K562 (cell line): ENCODE measurements at regions not wholly inside any gene's neighbourhood (a gene's known extent, or its start where the extent isn't known, plus 50 kb on each side); places are given as distances from the start of the nearest gene placed in this dataset.

ENCODE experiments used
- ATAC-seq: fragments of 200-7000 bp; cut with Tn5 transposase; 3 replicates; pipeline ENCODE4 v1.9.1; 2020; ENCODE audit warnings: moderate library complexity
- BruUV-seq: library from RNA; stranded (reverse); fragments of 400-500 nt; replicated peaks from 2 replicates; lab custom pipeline; 2021; lab: Mats Ljungman, UMichigan
- CTCF ChIA-PET: fragments of 300-600 bp; formaldehyde crosslinking; extraction: SDS; loops from one replicate; lab custom pipeline; 2021; ENCODE audit warnings: low intra/inter-chr PET ratio; lab: Yijun Ruan, JAX
- POLR2A ChIA-PET: fragments of 300-600, 350-650 bp; sonication (Branson Sonifier 250); formaldehyde crosslinking; extraction: SDS; loops from one replicate; lab custom pipeline; 2021; ENCODE audit warnings: antibody characterized with exemption, inconsistent platforms; lab: Yijun Ruan, JAX
- DNase-seq, 4 experiments: peaks; one replicate each; pipeline versions ENCODE4 v3.0.0 to v3.0.0-alpha.2; 2011 to 2018; ENCODE audit warnings: low spot score in 3 of 4, mixed read lengths in 3 of 4; ENCODE audit errors: extremely low read depth in 1 of 4
- FAIRE-seq: peaks from 2 replicates; lab custom pipeline; 2011; peaks lifted over from hg19 to GRCh38; lab: Jason Lieb, UNC
- H2AFZ ChIP-seq: 2 replicates; pipeline ENCODE4 v1.6.0; 2011; ENCODE audit warnings: low read depth, low read length, control low read depth, inconsistent platforms
- H3K27ac ChIP-seq: fragments of 200-600 bp; 3 replicates; pipeline ENCODE4 v1.8.0; 2011; ENCODE audit warnings: low read depth, mild to moderate bottlenecking, control low read depth, inconsistent platforms, low read length, moderate library complexity, mixed read lengths; ENCODE audit errors: extremely low read depth
- H3K27me3 ChIP-seq, 2 experiments: fragments of 300-600 bp in 1 of 2; 2 replicates in 1 of 2; 3 replicates in 1 of 2; pipeline versions ENCODE4 v1.6.0 to v1.8.0; 2011; ENCODE audit warnings: inconsistent platforms in 2 of 2, low read length in 2 of 2, mild to moderate bottlenecking in 1 of 2, mixed read lengths in 1 of 2, moderate library complexity in 1 of 2; ENCODE audit not compliant: control insufficient read depth in 2 of 2, insufficient read depth in 2 of 2
- H3K36me3 ChIP-seq: fragments of 300-600 bp; 3 replicates; pipeline ENCODE4 v1.8.0; 2011; ENCODE audit warnings: mild to moderate bottlenecking, low read length, inconsistent platforms; ENCODE audit not compliant: control insufficient read depth, insufficient read depth
- H3K4me1 ChIP-seq, 2 experiments: fragments of 200-600 bp in 1 of 2; replicated peaks in 1 of 2; 2 replicates in 1 of 2; 3 replicates in 1 of 2; pipeline versions ENCODE4 v1.5.1 to v1.8.0; 2011; ENCODE audit warnings: inconsistent platforms in 2 of 2, low read length in 2 of 2, mild to moderate bottlenecking in 1 of 2, mixed read lengths in 1 of 2, moderate library complexity in 1 of 2; ENCODE audit not compliant: control insufficient read depth in 2 of 2, insufficient read depth in 2 of 2
- H3K4me2 ChIP-seq: 2 replicates; pipeline ENCODE4 v1.6.1; 2011; ENCODE audit warnings: low read length, control low read depth, inconsistent platforms, mixed read lengths; ENCODE audit not compliant: insufficient read depth
- H3K4me3 ChIP-seq: fragments of 200-600 bp; sonication (generic), shearing (Covaris generic); 2 replicates; pipeline ENCODE4 v1.5.1; 2016; ENCODE audit warnings: control low read depth, inconsistent platforms
- H3K79me2 ChIP-seq: fragments of 200-600 bp; 3 replicates; pipeline ENCODE4 v1.8.0; 2011; ENCODE audit warnings: low read length, inconsistent platforms; ENCODE audit not compliant: control insufficient read depth, insufficient read depth
- H3K9ac ChIP-seq, 2 experiments: 2 replicates each; pipeline versions ENCODE4 v1.6.0 to v1.6.1; 2011; ENCODE audit warnings: low read depth in 2 of 2, low read length in 2 of 2, control low read depth in 1 of 2, inconsistent platforms in 1 of 2, mild to moderate bottlenecking in 1 of 2, mixed read lengths in 1 of 2; ENCODE audit not compliant: insufficient read depth in 1 of 2
- H3K9me1 ChIP-seq: one replicate; pipeline ENCODE4 v1.6.0; 2011; ENCODE audit warnings: inconsistent platforms, mild to moderate bottlenecking, low read length, moderate library complexity; ENCODE audit not compliant: control insufficient read depth, insufficient read depth
- H3K9me3 ChIP-seq: replicated peaks from 2 replicates; pipeline ENCODE4 v1.5.1; 2011; ENCODE audit warnings: low read depth, low read length, inconsistent platforms; ENCODE audit not compliant: control insufficient read depth, insufficient read depth
- H4K20me1 ChIP-seq: replicated peaks from 2 replicates; pipeline ENCODE4 v1.6.1; 2011; ENCODE audit warnings: low read length, inconsistent platforms, mixed read lengths; ENCODE audit not compliant: control insufficient read depth, insufficient read depth
- CXXC5 ChIP-seq: fragments of 250-450 bp; sonication (Bioruptor Pico); IDR thresholded peaks from 2 replicates; pipeline ENCODE4 v1.8.0; 2022; ENCODE audit warnings: inconsistent platforms, mild to moderate bottlenecking, moderate library complexity
- MLX ChIP-seq, 2 experiments: fragments of 450-650 bp in 1 of 2; sonication (generic) in 1 of 2; formaldehyde crosslinking; conservative IDR thresholded peaks; 2 replicates each; pipeline versions ENCODE4 v1.4.0 to v1.8.1; 2020 to 2022; ENCODE audit warnings: mild to moderate bottlenecking in 1 of 2, missing genetic modification reagents in 1 of 2
- NFIC ChIP-seq: fragments of 450-650 bp; IDR thresholded peaks from 2 replicates; pipeline ENCODE4 v1.6.1; 2017; ENCODE audit warnings: mild to moderate bottlenecking, inconsistent platforms
- NFIX ChIP-seq: fragments of 250-450 bp; sonication (Bioruptor Pico); IDR thresholded peaks from 2 replicates; pipeline ENCODE4 v1.4.0; 2020; ENCODE audit warnings: low read depth, mild to moderate bottlenecking, moderate library complexity
- TAF15 ChIP-seq: fragments of 200-400 bp; formaldehyde crosslinking; IDR thresholded peaks from 2 replicates; pipeline ENCODE4 v1.6.1; 2017; ENCODE audit warnings: mild to moderate bottlenecking, low read depth, low read length, moderate library complexity
- WGBS: fragments of 100-300 bp; shearing (Covaris generic); methylation state at CpG from one replicate; pipeline ENCODE4 v1.1.6; 2016; ENCODE audit warnings: low coverage, mixed read lengths; ENCODE audit not compliant: insufficient coverage; ENCODE audit errors: missing lambda C conversion rate; 5-methylcytosine and 5-hydroxymethylcytosine counted together
- in situ Hi-C: fragments of 300-500 bp; cut with MboI; formaldehyde crosslinking; loops from 4 replicates; pipeline ENCODE4 v1.15.0; 2018; ENCODE audit warnings: inconsistent platforms, mixed read lengths
- intact Hi-C: fragments of 100-400 bp; cut with micrococcal nuclease; formaldehyde crosslinking; loops from 2 replicates; pipeline ENCODE4 v1.14.2; 2022

- ChIA-PET POLR2A (no interaction called here), CTCF (no interaction called here)
- Histone ChIP-seq H3K9me1 (no peaks in the 10 kb centered on the region), H3K36me3 (no peaks in the 10 kb centered on the region), H3K27ac (no peak overlapping the region), H3K79me2 (no peaks in the 10 kb centered on the region), H3K4me1 (no peaks in the 10 kb centered on the region), H3K27me3 (no peaks in the 10 kb centered on the region), H2AFZ (no peak overlapping the region), H4K20me1 (no peaks in the 10 kb centered on the region), H3K9me3 (no peaks in the 10 kb centered on the region), H3K4me3 (no peak overlapping the region), H3K9ac (no peak overlapping the region), H3K4me2 (no peak overlapping the region)
- in situ Hi-C loops, result no loop called here
- TF ChIP-seq MLX (CRISPR knock-in tag; conservative IDR thresholded peaks at IDR 0.05) (no peak), TAF15 (no peak), CXXC5 (CRISPR knock-in tag) (no peak), NFIC (0 out of 2 replicates have a peak, but pooled peaks have one; percentile 8), NFIX (CRISPR knock-in tag) (no peak)
- no TSS peak for BruUV-seq
- intact Hi-C loops, result no loop called here
- DNase-seq (no peak), ATAC-seq (no peak), FAIRE-seq (no peak)
- WGBS, result 17% methylated on average over 4 of the region's 4 CpGs
Measured at GRCh38 chr2:78127424-78127823, 605.2 kb upstream of the LRRTM4 start.
